ENCODE measurements at regions not wholly inside any gene's neighbourhood (a gene's known extent, or its start where the extent isn't known, plus 50 kb on each side); places are given as distances from the start of the nearest gene placed in this dataset.

DNA sequence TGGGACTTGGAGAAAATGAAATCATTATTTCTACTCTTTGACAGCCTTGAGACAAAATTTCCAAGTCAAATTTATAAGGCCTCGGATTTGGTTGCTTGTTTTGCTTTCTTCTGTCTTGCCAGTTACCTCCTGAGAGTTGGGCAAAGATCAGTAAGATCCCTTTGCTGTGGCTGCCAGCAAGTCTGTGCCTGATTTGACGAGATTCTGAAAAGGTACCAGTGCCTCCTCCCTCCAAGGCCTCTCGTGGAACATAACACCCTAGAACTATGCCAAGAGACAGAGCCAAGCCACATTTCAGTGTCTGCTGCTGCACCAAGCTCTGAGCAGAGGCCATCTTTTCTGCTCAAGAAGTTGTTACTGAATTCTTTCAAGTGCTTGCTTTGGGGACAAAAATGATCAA is 61.0 kb downstream of the GTPBP8 start:
- DNase-seq, result peak; percentile 6 to 33

DNA sequence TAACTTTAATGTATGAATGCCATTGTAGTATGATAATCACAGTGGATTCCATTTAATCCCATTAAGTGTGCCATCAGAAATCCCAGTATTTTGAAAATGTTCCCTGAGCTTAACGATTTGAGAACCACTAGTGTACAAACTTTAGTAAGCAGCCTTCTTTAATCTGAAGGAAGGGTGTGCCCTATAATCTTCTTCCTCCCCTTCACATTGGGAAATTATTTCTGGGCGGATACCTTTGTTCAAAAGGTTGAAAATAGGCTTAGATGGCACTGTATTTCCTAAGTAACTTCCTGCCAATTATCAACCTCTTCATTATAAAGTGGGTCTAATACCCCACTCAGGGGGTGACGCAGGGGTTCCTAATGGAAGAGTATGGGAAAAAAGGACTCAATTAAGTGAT is 62.4 kb downstream of the GTPBP8 start:
- H3K4me3 ChIP-seq, result no peak overlapping the region
- no peaks in the 10 kb centered on the region for H3K27me3 ChIP-seq
- DNase-seq, result no peak
- H3K4me1 ChIP-seq, result 0 out of 2 replicates have a peak, but pooled peaks cover 3% of the 10 kb centered on the region
- H3K27ac ChIP-seq, result no peak overlapping the region
- H3K9me3 ChIP-seq (replicated peaks), result 0 out of 2 replicates have a peak, but pooled peaks cover 3% of the 10 kb centered on the region
- H3K36me3 ChIP-seq, result no peaks in the 10 kb centered on the region

More for the DNA sequence above, 61.0 kb downstream of the GTPBP8 start:
- Histone ChIP-seq H3K4me3 (no peak overlapping the region), H3K27ac (no peak overlapping the region), H3K9me3 (replicated peaks) (0 out of 2 replicates have a peak, but pooled peaks cover 3% of the 10 kb centered on the region), H3K36me3 (no peaks in the 10 kb centered on the region), H3K27me3 (no peaks in the 10 kb centered on the region), H3K4me1 (0 out of 2 replicates have a peak, but pooled peaks cover 3% of the 10 kb centered on the region)

DNA sequence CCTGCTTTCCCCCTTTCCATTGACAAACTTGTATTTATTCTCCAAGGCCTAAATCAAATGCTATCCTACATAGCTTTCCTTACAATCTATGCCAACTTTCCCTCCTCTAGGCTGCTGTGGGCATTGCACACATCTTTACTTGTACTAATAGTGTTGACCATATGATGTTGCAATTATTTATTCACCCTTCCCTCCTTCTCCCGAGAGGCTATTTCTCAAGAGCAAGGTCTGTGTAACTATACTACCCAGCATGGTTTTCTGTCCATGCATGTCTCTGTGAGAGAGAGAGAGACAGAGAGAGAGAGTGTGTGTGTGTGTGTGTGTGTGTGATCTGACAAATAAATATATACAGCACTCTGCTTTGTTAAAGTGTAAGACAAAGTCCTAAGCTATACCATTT is 63.8 kb downstream of the GTPBP8 start:
- no peaks in the 10 kb centered on the region for H3K36me3 ChIP-seq
- no peak for DNase-seq
- 0 out of 2 replicates have a peak, but pooled peaks cover 3% of the 10 kb centered on the region for H3K9me3 ChIP-seq (replicated peaks)
- H3K4me1 ChIP-seq, result 0 out of 2 replicates have a peak, but pooled peaks cover 3% of the 10 kb centered on the region
- no peak overlapping the region for H3K27ac ChIP-seq
- H3K27me3 ChIP-seq, result no peaks in the 10 kb centered on the region
- no peak overlapping the region for H3K4me3 ChIP-seq

DNA sequence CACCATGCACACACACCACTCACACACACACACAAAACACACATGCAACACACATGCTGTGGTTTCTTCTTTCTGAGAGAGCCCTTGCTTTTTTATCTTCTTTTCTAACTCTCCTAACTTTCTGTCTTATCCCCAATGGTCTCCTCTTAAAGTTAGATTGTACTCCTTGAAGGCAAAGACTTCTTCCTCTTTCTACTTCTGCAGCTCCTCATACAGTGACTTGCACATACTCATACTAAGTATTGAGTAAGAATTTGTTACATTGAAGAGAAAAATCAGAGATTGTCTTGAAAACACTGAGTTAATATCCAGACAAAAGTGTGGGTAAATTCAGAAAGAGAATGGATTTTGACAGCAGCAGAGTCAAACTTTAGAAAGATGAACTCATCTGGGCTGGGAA is 64.4 kb downstream of the GTPBP8 start:
- Histone ChIP-seq H3K9me3 (replicated peaks) (0 out of 2 replicates have a peak, but pooled peaks cover 3% of the 10 kb centered on the region), H3K27ac (no peak overlapping the region), H3K4me3 (no peak overlapping the region), H3K4me1 (0 out of 2 replicates have a peak, but pooled peaks cover 3% of the 10 kb centered on the region), H3K27me3 (no peaks in the 10 kb centered on the region), H3K36me3 (no peaks in the 10 kb centered on the region)
- DNase-seq, result no peak

DNA sequence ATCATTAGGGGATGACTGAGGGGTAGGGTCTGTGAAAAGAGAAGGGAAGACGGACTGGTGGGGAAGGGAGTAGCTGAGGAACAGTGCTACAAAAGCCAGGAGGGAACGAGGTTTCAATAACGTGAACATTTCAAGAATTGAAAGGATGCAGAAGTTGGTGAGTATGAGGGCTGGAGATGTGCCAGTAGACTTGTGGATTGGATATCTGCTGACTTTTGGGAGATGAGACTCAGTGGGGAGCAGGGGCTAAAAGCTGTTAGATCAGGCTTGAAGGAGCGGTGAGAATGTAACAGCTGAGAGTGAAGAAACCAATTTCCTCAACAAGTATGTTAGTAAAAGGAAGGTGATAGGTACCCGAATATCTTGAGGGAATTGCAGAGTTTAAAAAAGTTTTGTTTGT is 65.2 kb downstream of the GTPBP8 start:
- H3K27ac ChIP-seq, result no peak overlapping the region
- H3K27me3 ChIP-seq, result no peaks in the 10 kb centered on the region
- no peaks in the 10 kb centered on the region for H3K9me3 ChIP-seq (replicated peaks)
- DNase-seq, result no peak
- H3K4me3 ChIP-seq, result no peak overlapping the region
- 0 out of 2 replicates have a peak, but pooled peaks cover 1% of the 10 kb centered on the region for H3K4me1 ChIP-seq
- no peaks in the 10 kb centered on the region for H3K36me3 ChIP-seq

DNA sequence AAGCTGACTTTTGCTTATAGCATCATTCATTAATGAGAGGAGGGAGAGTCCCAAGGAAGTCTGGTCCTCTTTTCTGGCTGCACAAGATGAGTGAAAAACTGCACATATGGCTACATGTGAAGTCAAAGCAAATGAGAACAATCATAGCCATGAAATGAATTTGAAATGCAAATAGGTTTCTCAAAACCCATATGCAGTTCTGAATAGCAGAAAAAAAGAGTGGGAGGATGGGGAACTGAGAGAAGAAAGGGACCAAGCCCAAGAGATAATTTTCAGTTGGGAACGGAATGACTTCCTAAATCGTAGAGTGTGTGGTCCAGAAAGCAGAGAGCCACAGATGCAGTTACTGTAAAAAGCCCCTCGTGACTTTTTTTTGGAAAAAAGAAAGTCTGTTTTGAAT is 66.3 kb downstream of the GTPBP8 start:
- Histone ChIP-seq H3K27ac (no peak overlapping the region), H3K36me3 (no peaks in the 10 kb centered on the region), H3K9me3 (replicated peaks) (no peaks in the 10 kb centered on the region), H3K4me3 (no peak overlapping the region), H3K27me3 (no peaks in the 10 kb centered on the region), H3K4me1 (no peaks in the 10 kb centered on the region)
- DNase-seq, result no peak

DNA sequence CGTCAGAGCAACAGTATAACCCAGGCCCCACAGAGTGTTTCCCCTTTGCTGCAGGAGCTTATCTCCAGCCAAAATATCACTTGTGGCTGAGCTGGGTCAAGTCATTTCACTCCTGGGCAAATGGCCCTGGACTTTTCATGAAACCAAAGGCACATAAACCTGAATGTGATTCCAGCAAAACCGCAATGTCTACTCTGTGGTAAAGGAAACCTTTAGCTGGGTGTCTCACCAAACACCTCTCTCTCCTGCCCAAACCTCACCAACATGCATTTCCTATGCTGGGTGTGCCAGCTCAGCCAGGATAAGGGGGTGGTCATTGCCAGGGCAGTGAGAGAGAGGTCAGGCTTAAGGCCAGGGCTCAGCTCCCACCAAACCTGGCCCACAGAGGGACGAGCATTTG is 67.4 kb downstream of the GTPBP8 start:
- Histone ChIP-seq H3K36me3 (no peaks in the 10 kb centered on the region), H3K27ac (no peak overlapping the region), H3K27me3 (no peaks in the 10 kb centered on the region), H3K4me1 (no peaks in the 10 kb centered on the region), H3K4me3 (no peak overlapping the region), H3K9me3 (replicated peaks) (no peaks in the 10 kb centered on the region)
- no peak for DNase-seq

DNA sequence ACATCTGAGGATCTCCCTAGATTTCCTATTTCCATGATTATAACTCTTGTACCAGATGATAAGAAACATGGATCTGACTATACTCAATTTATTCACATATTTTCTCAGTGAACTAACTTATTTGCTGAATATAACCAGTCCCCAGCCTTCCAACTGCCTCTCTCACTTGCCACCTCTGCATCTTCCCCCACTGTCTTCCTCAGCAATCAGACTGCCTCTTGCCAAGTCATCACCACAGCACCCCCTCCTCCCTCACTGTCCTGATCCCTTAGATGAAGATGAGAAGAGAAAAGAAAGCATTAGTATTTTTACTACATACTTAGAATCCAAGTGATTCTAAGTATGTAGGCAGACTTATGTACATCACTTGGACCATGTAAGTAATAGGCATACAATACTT is 71.9 kb downstream of the GTPBP8 start:
- Histone ChIP-seq H3K9me3 (replicated peaks) (no peaks in the 10 kb centered on the region), H3K27me3 (no peaks in the 10 kb centered on the region), H3K4me1 (no peaks in the 10 kb centered on the region), H3K27ac (no peak overlapping the region), H3K36me3 (no peaks in the 10 kb centered on the region), H3K4me3 (no peak overlapping the region)
- DNase-seq, result no peak

DNA sequence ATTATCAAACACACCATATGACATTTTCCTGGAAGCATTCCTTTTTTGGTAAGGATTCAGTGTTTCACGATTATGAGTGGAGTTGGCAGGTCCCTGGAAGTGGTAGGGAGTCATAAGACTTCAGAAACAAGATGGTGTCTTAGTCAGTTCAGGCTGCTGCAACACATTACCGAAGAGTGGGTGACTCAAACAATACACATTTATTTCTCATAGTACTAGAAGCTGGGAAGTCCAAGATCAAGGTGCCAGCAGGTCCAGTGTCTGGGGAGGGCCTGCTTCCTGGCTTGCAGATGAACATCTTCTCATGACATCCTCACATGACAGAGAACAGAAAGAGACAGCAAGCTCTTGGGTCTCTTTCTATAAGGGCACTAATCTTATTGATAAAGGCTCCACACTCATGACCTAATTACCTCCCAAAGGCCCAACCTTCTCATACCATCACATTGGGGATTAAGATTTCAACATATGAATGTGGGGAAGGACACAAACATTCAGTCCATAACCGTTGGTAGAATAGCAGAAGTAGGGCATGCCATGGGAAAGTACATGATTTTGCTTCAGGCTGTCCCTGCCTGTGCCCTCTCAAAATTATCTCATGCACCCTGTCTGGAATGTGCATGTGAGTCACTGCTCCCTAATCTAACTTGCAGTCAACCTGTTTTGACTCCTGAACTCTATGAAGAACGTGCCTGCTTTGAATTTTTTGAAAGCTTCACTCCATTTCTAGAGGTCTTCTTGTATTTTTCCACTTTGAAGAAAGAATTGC is 72.5 kb downstream of the GTPBP8 start:
- Histone ChIP-seq H3K27me3 (no peaks in the 10 kb centered on the region), H3K9me3 (replicated peaks) (no peaks in the 10 kb centered on the region), H3K27ac (no peak overlapping the region), H3K36me3 (no peaks in the 10 kb centered on the region), H3K4me1 (no peaks in the 10 kb centered on the region), H3K4me3 (no peak overlapping the region)
- DNase-seq, result no peak

DNA sequence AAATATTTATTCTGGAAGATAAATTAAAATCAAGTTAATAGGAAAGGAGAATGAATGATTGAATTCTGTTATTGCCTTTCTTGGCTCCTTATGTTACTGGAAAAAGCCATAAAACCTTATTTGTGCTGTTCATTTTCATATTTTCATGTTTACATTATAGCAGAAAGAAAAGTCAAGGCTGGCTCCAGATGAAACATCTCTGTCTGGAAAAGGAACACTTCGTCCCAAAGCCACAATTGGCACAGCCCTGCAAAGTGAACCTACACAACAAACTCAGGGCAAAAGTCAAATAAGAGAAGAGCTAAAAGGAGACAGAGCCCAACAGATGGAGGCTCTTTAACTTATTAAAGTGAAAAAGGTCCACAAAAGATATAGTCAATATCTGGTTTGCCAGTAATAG is 73.4 kb downstream of the GTPBP8 start:
- no peaks in the 10 kb centered on the region for H3K9me3 ChIP-seq (replicated peaks)
- no peaks in the 10 kb centered on the region for H3K27me3 ChIP-seq
- no peak for DNase-seq
- H3K27ac ChIP-seq, result no peak overlapping the region
- H3K4me3 ChIP-seq, result no peak overlapping the region
- no peaks in the 10 kb centered on the region for H3K36me3 ChIP-seq
- no peaks in the 10 kb centered on the region for H3K4me1 ChIP-seq

DNA sequence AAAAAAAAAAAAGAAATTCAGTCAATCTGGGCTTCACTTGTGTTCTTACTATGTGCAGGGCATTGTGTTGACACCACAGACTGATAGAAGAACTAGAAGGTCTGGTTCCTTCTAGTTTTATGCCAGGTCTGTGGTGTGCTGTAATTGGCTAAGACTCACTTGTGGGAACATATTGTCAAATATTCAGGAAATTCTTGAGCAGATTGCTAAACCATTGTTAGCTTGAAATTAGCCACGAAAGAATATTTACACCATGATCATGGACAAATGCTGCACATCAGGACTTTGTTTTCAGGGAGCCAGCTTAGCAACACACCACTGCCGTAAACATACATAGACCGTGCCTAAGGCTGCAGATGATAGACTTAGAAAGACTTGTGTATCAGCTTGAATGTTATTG is 74.6 kb downstream of the GTPBP8 start:
- Histone ChIP-seq H3K36me3 (no peaks in the 10 kb centered on the region), H3K9me3 (replicated peaks) (no peaks in the 10 kb centered on the region), H3K27ac (no peak overlapping the region), H3K4me3 (no peak overlapping the region), H3K27me3 (no peaks in the 10 kb centered on the region), H3K4me1 (no peaks in the 10 kb centered on the region; the same call in 1 of the 2 replicates)
- DNase-seq, result no peak

DNA sequence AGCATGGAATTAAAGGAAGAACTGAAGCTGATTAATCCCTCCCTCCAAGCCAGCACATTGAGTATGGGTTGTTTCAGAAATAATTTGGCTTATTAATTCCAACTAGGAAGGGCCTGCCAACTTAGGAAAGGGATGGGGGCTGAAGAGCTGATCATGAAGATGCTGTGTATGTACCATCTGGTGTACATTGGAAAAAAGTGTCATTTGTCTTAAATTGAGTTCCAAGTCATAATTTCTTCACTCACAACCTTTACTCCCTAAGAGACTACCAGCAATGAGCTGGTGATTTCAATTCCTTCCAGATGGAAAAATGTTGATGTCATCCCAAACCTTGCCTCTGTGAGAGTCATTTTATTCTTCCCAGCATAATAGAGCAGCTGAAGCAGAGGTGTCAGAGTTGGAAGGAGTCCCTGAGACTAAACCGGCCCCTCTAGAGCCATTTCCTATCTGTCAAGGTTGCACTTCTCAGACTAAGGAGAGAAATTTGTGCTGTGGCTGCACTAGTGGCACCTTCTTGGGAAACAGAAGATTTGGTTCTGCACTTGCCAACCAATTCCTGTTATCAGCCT is 79.4 kb downstream of the GTPBP8 start:
- no peak for DNase-seq
- H3K27me3 ChIP-seq, result no peaks in the 10 kb centered on the region
- H3K27ac ChIP-seq, result no peak overlapping the region
- no peaks in the 10 kb centered on the region for H3K9me3 ChIP-seq (replicated peaks)
- no peak overlapping the region for H3K4me3 ChIP-seq
- H3K4me1 ChIP-seq, result peaks cover 5% of the 10 kb centered on the region
- no peaks in the 10 kb centered on the region for H3K36me3 ChIP-seq

DNA sequence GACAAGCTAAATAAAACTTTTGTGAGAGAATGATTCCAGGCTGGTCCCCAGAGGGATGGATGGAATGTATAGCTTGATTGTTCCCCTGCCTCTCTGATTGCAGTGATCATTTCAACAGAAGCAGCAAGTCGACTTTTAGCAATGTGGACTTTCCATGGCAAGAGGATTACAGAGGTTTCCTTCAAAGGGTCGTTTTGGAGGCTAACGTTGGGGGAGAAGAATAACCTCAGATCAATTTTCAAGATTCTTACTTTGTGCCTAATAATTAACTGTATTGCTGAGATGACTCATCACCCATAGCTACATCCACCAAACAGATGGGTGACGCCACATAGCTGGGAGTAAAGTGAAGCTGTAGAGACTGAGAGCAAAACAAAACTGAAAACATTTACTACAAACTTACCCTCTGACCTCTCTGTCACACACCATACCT is 79.9 kb downstream of the GTPBP8 start:
- no peak overlapping the region for H3K4me3 ChIP-seq
- peak in 1 of 2 experiments; percentile 9 for DNase-seq
- H3K4me1 ChIP-seq, result peaks cover 5% of the 10 kb centered on the region
- H3K9me3 ChIP-seq (replicated peaks), result no peaks in the 10 kb centered on the region
- H3K27me3 ChIP-seq, result no peaks in the 10 kb centered on the region
- no peaks in the 10 kb centered on the region for H3K36me3 ChIP-seq
- no peak overlapping the region for H3K27ac ChIP-seq

DNA sequence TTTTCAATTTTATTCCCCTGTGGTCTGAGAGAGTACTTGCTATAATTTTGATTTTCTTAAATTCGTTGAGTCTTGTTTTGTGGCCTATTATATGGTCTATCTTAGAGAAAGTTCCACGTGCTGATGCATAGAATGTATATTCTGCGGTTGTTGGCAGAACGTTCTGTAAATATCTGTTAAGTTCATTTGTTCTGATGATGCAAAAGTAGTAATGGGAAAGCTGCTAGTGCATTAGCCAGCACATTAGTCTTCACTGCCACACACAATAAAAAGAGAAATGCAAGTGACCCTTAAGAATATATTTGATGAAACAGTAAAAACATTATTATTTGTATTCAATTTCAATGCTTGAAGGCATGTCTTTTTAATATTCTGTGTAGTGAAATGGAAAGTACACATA is 84.8 kb downstream of the GTPBP8 start:
- DNase-seq, result no peak
- Histone ChIP-seq H3K4me1 (peaks cover 7% of the 10 kb centered on the region), H3K36me3 (no peaks in the 10 kb centered on the region)

DNA sequence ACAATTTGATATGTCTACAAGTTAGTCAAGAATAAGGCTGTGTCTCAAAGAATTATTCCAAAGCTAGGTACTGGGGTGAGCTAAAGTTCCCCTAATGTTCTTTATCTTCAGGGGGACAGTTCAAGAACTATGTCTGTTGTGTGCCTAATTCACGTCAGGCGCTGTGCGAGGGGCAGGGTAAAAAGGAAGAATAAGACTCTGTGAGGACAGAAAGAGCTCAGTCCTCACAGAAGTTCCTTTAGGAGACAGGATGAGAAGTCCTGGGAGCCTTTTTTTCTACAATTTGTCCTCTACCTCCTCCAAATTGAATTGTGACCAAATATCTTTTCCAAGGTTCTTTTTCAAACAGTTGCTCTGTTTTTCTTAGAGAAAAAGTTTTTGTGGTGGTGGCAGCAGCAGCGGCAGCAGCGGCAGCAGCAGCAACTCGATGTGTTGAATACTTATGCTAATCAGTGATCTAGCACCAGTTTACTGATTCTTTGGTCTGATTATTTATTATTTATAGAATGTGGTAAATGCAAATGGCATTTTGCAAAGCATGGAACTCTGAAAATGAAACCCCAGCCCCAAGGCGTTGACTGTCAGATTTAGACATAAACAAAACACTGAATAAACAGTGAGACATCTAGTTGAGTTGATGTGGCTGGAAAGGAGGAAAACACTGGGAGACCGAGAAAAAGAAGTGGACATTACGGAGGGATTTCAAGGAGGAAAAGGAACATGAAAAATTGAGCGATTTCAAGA is 88.6 kb downstream of the GTPBP8 start:
- peaks cover 4% of the 10 kb centered on the region for H3K4me1 ChIP-seq
- H3K9me3 ChIP-seq (replicated peaks), result no peaks in the 10 kb centered on the region
- no peaks in the 10 kb centered on the region for H3K36me3 ChIP-seq
- peak overlapping the region; percentile 22 for H3K4me3 ChIP-seq
- H3K27ac ChIP-seq, result no peak overlapping the region
- H3K27me3 ChIP-seq, result no peaks in the 10 kb centered on the region
- peak in 1 of 2 experiments; percentile 16 for DNase-seq

More for the DNA sequence above, 84.8 kb downstream of the GTPBP8 start:
- no peaks in the 10 kb centered on the region for H3K9me3 ChIP-seq (replicated peaks)
- H3K27me3 ChIP-seq, result no peaks in the 10 kb centered on the region
- H3K4me3 ChIP-seq, result no peak overlapping the region
- H3K27ac ChIP-seq, result no peak overlapping the region

Measured in SJCRH30 (cell line).